DOHH2 (cell line): ENCODE measurements at regions not wholly inside any gene's neighbourhood (a gene's known extent, or its start where the extent isn't known, plus 50 kb on each side); places are given as distances from the start of the nearest gene placed in this dataset.

ENCODE experiments used
- H3F3A ChIP-seq: fragments of 200-600 bp; sonication (generic), shearing (Covaris generic); 2 replicates; pipeline ENCODE4 v1.6.0; 2016; ENCODE audit warnings: antibody characterized with exemption, mild to moderate bottlenecking; ENCODE audit not compliant: control insufficient read depth, insufficient read depth
- H3K27ac ChIP-seq: fragments of 200-600 bp; sonication (generic); 2 replicates; pipeline ENCODE4 v1.5.1; 2014; ENCODE audit warnings: low read depth, mild to moderate bottlenecking, low read length, moderate library complexity
- H3K27me3 ChIP-seq: fragments of 200-600 bp; sonication (generic); 2 replicates; pipeline ENCODE4 v1.6.1; 2014; ENCODE audit warnings: mild to moderate bottlenecking, low read length, mixed read lengths; ENCODE audit not compliant: control insufficient read depth
- H3K36me3 ChIP-seq: fragments of 200-600 bp; sonication (generic); 2 replicates; pipeline ENCODE4 v1.6.1; 2014; ENCODE audit warnings: mild to moderate bottlenecking, low read length, moderate library complexity, mixed read lengths; ENCODE audit not compliant: control insufficient read depth
- H3K4me1 ChIP-seq: fragments of 200-600 bp; sonication (generic); 2 replicates; pipeline ENCODE4 v1.6.1; 2014; ENCODE audit warnings: mild to moderate bottlenecking, low read length, mixed read lengths; ENCODE audit not compliant: control insufficient read depth
- H3K4me2 ChIP-seq: fragments of 200-600 bp; sonication (generic); 2 replicates; pipeline ENCODE4 v1.6.0; 2014; ENCODE audit warnings: mild to moderate bottlenecking, low read length, moderate library complexity
- H3K4me3 ChIP-seq: fragments of 200-600 bp; sonication (generic); 2 replicates; pipeline ENCODE4 v1.5.1; 2014; ENCODE audit warnings: mild to moderate bottlenecking, low read length, mixed read lengths
- H3K79me2 ChIP-seq: fragments of 200-600 bp; sonication (generic); 2 replicates; pipeline ENCODE4 v1.6.1; 2014; ENCODE audit warnings: mild to moderate bottlenecking, low read length, mixed read lengths; ENCODE audit not compliant: control insufficient read depth
- H3K9me2 ChIP-seq: fragments of 200-600 bp; sonication (generic); replicated peaks from 2 replicates; pipeline ENCODE4 v1.6.1; 2014; ENCODE audit warnings: mild to moderate bottlenecking, low read length, mixed read lengths; ENCODE audit not compliant: control insufficient read depth
- H3K9me3 ChIP-seq: fragments of 200-600 bp; sonication (generic); 2 replicates; pipeline ENCODE4 v1.6.1; 2014; ENCODE audit warnings: antibody characterized with exemption, low read length, mixed read lengths; ENCODE audit not compliant: control insufficient read depth, insufficient read depth
- H4K20me1 ChIP-seq: fragments of 200-600 bp; sonication (generic); 2 replicates; pipeline ENCODE4 v1.6.0; 2014; ENCODE audit warnings: low read depth, mild to moderate bottlenecking, antibody characterized with exemption, low read length, moderate library complexity; ENCODE audit not compliant: control insufficient read depth, insufficient read depth
- EZH2phosphoT487 ChIP-seq: fragments of 200-600 bp; sonication (generic); IDR thresholded peaks from 2 replicates; pipeline ENCODE4 v1.6.1; 2017; ENCODE audit warnings: borderline replicate concordance, mild to moderate bottlenecking, antibody characterized with exemption, low read length, moderate library complexity, mixed read lengths
- TF ChIP-seq, protein P1 (sequence below): fragments of 200-600 bp; sonication (generic); IDR thresholded peaks from one replicate; pipeline ENCODE4 v1.5.1; 2014; ENCODE audit warnings: antibody characterized with exemption, mild to moderate bottlenecking, low read depth, low read length; ENCODE audit not compliant: poor library complexity, severe bottlenecking

GRCh38 chr2:125667630-125668029 is 988.3 kb upstream of the GYPC start:
- no peaks in the 10 kb centered on the region for H4K20me1 ChIP-seq
- no peaks in the 10 kb centered on the region for H3K4me1 ChIP-seq
- no peaks in the 10 kb centered on the region for H3K27me3 ChIP-seq
- no peak overlapping the region for H3K4me3 ChIP-seq
- H3F3A ChIP-seq = no peaks in the 10 kb centered on the region
- TF ChIP-seq, protein P1, sequence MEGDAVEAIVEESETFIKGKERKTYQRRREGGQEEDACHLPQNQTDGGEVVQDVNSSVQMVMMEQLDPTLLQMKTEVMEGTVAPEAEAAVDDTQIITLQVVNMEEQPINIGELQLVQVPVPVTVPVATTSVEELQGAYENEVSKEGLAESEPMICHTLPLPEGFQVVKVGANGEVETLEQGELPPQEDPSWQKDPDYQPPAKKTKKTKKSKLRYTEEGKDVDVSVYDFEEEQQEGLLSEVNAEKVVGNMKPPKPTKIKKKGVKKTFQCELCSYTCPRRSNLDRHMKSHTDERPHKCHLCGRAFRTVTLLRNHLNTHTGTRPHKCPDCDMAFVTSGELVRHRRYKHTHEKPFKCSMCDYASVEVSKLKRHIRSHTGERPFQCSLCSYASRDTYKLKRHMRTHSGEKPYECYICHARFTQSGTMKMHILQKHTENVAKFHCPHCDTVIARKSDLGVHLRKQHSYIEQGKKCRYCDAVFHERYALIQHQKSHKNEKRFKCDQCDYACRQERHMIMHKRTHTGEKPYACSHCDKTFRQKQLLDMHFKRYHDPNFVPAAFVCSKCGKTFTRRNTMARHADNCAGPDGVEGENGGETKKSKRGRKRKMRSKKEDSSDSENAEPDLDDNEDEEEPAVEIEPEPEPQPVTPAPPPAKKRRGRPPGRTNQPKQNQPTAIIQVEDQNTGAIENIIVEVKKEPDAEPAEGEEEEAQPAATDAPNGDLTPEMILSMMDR = no peak
- no peak for TF ChIP-seq EZH2phosphoT487
- peaks cover 2% of the 10 kb centered on the region; the same call in 1 of the 2 replicates for H3K9me3 ChIP-seq
- no peak overlapping the region for H3K4me2 ChIP-seq
- no peaks in the 10 kb centered on the region for H3K9me2 ChIP-seq
- H3K36me3 ChIP-seq = no peaks in the 10 kb centered on the region
- no peaks in the 10 kb centered on the region for H3K79me2 ChIP-seq
- no peak overlapping the region for H3K27ac ChIP-seq

GRCh38 chr2:125679903-125680302 is 976.1 kb upstream of the GYPC start:
- H3K9me3 ChIP-seq = no peaks in the 10 kb centered on the region
- no peaks in the 10 kb centered on the region for H3K79me2 ChIP-seq
- H3K9me2 ChIP-seq = no peaks in the 10 kb centered on the region
- H3K4me3 ChIP-seq = no peak overlapping the region
- no peaks in the 10 kb centered on the region for H4K20me1 ChIP-seq
- TF ChIP-seq, protein P1 = no peak
- no peak for TF ChIP-seq EZH2phosphoT487
- H3K27me3 ChIP-seq = no peaks in the 10 kb centered on the region
- no peaks in the 10 kb centered on the region for H3K36me3 ChIP-seq
- H3K27ac ChIP-seq = no peak overlapping the region
- H3K4me2 ChIP-seq = no peak overlapping the region
- H3F3A ChIP-seq = no peaks in the 10 kb centered on the region
- no peaks in the 10 kb centered on the region for H3K4me1 ChIP-seq

DNA sequence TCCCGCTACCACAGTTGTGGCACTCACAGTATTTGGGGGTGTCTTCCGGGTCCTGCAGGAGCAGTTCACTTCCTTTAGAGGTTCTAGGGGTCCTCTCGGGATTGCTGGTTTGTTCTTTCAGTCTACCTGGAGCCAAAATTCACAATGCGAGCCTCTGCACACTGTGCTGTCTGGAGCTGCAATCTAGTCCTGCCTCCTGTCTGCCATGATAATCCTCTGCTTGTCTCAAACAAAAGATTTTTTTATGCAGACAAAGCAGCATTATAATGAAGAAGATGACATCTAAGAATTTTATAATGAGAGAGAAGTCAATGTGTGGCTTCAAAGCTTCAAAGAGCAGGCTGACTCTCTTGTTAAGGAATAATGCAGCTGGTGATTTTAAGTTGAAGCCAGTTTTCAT is 975.1 kb upstream of the GYPC start:
- H3K4me2 ChIP-seq = no peak overlapping the region
- no peaks in the 10 kb centered on the region for H3K79me2 ChIP-seq
- H3K27me3 ChIP-seq = no peaks in the 10 kb centered on the region
- no peaks in the 10 kb centered on the region for H3K4me1 ChIP-seq
- TF ChIP-seq EZH2phosphoT487 = no peak
- TF ChIP-seq, protein P1 = no peak
- H3K27ac ChIP-seq = no peak overlapping the region
- no peaks in the 10 kb centered on the region for H4K20me1 ChIP-seq
- H3K9me3 ChIP-seq = no peaks in the 10 kb centered on the region
- no peak overlapping the region for H3K4me3 ChIP-seq
- H3F3A ChIP-seq = no peaks in the 10 kb centered on the region
- H3K36me3 ChIP-seq = no peaks in the 10 kb centered on the region
- H3K9me2 ChIP-seq = no peaks in the 10 kb centered on the region

DNA sequence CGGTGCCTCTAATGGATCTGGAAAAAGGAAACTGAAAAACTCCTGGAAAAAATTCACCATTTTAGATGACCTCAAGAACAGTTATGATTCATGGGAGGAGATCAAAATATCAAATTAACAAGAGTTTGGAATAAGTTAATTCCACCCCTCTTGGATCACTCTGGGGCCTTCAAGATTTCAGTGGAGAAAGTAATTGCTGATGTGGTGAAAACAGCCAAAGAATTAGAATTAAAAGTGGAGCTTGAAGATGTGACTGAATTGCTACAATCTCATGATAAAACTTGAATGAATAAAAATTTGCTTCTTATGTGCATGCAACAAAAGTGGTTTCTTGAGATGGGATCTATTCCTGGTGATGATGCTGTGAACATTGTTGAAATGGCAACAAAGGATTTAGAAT is 974.4 kb upstream of the GYPC start:
- TF ChIP-seq EZH2phosphoT487 = no peak
- TF ChIP-seq, protein P1 = no peak
- Histone ChIP-seq H3K4me1 (no peaks in the 10 kb centered on the region), H4K20me1 (no peaks in the 10 kb centered on the region), H3K4me3 (no peak overlapping the region), H3K4me2 (no peak overlapping the region), H3K9me2 (no peaks in the 10 kb centered on the region), H3K27ac (no peak overlapping the region), H3K79me2 (no peaks in the 10 kb centered on the region), H3K9me3 (no peaks in the 10 kb centered on the region), H3F3A (no peaks in the 10 kb centered on the region), H3K36me3 (no peaks in the 10 kb centered on the region), H3K27me3 (no peaks in the 10 kb centered on the region)
